HG03469 (cell line): ENCODE measurements at regions not wholly inside any gene's neighbourhood (a gene's known extent, or its start where the extent isn't known, plus 50 kb on each side); places are given as distances from the start of the nearest gene placed in this dataset.
"Not testable (repeated sequence)": the region's sequence is repeated elsewhere in the genome, so short reads cannot be mapped to it uniquely, and the experiment has no call there.

Source experiments
- ATAC-seq: cut with Tn5 transposase; IDR thresholded peaks from one replicate; pipeline ENCODE4 v1.9.1; 2021; ENCODE audit warnings: mild to moderate bottlenecking, moderate library complexity, moderate number of reproducible peaks; ENCODE audit not compliant: unreplicated experiment

- not testable (repeated sequence) for ATAC-seq
Measured at GRCh38 chr22:48911067-48911466, 916.6 kb downstream of the BRD1 start.

- ATAC-seq, result no peak
Measured at GRCh38 chr22:48908547-48908946, 919.1 kb downstream of the BRD1 start.

- no peak for ATAC-seq
Measured at GRCh38 chr22:48907591-48907990, 920.1 kb downstream of the BRD1 start.

DNA sequence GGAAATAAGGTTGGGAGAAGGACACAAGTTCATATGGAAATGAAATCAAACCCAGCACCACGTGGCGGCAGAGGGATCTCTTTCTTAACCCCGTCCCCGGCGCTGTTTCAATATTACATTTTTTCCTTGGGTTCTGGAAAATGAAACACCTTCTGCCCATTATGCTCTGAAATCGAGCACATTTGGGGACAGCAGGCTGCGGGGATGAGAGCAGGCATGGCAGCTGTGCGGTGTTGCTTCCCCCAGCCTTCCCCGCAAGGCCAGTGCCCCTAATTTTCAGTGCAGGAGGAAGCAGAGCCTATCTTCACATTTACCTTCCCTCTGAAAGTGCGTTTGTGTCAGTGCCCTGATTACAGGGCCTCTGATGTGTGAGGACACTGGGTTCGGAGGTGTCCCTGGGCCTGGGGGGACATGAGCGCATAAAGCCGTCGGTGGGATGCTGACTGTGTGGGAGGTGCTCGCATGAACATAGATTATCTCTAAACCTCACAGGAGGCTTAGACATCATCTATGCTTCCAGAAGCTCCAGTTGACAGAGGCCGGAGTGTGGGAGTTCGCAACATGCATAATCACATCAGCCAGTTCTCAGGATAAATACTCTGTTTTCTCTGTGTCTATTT is 921.3 kb downstream of the BRD1 start:
- no peak for ATAC-seq

GRCh38 chr22:48905206-48905975 is 922.3 kb downstream of the BRD1 start:
- ATAC-seq, result no peak

GRCh38 chr22:48902983-48903650 is 924.6 kb downstream of the BRD1 start:
- ATAC-seq, result no peak

DNA sequence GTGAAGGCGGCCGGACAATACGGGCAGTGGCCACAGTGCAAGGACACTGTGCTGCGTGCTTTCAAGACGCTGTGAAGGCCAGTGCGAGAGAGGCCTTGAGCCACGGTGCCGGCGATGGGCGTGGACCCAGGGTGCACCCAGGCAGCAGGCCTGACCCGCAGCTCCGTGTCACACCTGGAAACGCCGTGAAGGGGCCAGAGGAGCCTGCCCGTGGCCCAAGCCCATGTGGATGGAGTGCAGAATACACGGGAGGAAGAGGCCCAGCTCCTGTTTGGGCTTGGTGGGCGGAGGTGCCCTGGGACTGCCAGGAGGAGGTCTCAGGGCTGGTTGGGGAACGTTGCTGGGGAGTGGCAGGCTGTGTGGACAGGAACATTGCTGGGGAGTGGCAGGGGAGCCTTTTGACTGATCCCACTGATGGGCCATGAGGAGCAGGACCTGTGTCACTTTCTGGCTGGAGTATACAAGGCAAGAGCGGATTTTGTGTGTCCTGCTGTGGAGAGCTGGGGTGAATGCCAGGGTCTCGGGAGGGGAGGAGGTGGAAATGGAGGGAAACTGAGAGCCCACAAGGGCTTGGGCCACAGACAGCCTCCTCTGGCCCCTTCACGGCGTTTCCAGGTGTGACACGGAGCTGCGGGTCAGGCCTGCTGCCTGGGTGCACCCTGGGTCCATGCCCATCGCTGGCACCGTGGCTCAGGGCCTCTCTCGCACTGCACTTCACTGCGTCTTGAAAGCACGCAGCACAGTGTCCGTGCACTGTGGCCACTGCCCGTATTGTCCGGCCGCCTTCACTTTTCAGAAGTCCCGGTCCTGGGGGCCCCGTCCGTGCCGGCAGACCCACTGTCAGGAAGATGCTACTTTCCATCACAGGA is 925.4 kb downstream of the BRD1 start:
- ATAC-seq, result no peak

GRCh38 chr22:48901324-48901723 is 926.3 kb downstream of the BRD1 start:
- no peak for ATAC-seq

DNA sequence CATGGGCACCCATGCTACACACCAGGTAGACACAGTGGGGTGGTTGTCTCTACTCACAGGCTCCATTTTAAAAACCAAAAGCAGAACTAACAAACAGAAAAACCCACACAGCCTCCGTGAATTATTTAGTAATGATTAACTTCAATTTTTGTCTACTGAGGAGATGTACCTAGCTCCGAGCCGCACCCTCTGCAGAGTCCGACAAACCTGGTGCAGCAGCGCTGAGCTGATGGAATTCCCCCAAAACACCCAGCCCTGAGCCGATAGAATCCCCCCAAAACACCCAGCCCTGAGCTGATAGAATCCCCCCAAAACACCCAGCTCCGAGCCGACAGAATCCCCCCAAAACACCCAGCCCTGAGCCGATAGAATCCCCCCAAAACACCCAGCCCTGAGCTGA is 927.0 kb downstream of the BRD1 start:
- ATAC-seq, result no peak

DNA sequence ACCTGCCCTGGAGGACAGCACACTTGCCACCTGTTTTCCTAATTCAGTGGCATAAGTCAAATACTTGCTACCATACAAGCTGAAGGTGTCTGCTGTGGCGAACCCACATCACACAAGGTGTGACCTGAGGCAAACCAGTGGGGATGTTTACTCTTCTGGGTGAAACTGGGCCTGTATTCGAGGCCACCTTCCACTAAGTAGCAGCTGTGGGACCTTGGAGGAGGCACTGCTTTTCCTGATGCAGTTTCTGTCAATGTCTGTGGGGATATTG is 927.4 kb downstream of the BRD1 start:
- ATAC-seq, result no peak

GRCh38 chr22:48899523-48900326 is 927.9 kb downstream of the BRD1 start:
- ATAC-seq, result no peak

DNA sequence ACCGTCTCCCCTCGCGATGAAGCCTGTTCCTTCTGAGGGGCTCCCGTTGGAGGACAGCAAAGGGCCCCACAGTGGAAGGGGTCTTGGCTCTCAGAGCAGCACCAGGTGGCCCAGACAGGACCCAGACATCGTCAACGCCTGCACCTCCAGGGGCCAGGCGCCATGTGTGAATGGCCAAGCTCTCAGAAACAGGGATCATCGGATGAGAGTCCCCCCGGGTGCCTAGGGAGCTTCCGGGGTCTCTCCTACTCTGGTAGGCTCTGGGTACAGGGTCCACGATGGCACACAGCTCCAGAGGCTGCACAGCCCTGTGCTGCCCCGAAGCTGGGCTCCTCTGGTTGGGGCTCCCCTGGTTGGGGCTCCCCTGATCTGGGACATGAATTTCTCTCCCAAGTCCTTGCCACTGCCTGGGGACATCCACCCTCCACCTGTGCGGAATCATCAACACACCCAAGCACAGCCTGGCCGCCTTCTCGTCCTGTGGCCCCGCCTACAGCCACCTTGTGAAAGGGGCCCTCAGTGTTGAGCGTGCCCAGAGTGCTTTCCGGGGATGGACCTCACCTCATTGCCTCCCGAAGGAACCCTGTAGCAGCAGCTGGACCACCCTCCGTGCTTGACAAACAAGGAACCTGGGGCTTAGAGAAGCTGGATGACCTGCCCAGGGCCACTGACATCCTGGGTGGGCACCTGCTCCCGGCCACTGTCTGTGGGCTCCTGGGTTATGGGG is 929.0 kb downstream of the BRD1 start:
- ATAC-seq, result no peak

DNA sequence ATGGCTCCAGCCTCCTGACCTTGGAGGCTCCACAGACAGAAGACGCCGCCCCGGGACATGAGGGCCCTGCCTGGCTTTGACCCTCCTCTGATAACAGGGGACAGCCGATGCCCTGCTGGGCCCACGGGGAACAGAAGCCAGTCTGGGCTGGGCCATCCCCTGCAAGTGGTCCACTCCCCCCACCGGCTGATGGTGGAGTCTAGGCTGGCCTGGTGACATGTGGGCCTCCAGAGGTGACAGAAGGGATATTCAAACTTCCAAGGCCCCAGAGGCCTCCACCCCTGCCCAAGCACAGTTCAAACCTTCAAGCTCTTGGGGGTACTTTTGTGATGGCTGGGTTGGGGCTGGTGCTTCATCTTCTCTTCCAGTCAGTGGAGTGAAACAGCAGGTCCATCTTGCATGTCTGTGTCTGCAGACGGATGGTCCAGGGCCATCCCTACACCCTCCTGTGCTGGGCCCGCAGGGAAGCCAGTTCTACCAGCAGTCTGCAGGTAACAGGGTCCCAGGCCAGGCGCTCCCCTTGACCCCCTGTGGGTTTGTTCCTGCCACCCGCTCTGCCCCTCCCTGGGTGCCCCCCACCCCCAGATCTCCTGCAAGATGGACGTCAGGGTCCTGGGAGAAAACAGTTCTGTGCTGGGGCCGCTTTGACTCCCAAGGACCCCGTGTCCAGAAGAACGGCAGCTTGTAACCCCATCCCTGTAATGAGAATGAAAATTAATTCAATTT is 929.9 kb downstream of the BRD1 start:
- ATAC-seq, result no peak

- ATAC-seq, result no peak
Measured at GRCh38 chr22:48896766-48897644, 930.7 kb downstream of the BRD1 start.

DNA sequence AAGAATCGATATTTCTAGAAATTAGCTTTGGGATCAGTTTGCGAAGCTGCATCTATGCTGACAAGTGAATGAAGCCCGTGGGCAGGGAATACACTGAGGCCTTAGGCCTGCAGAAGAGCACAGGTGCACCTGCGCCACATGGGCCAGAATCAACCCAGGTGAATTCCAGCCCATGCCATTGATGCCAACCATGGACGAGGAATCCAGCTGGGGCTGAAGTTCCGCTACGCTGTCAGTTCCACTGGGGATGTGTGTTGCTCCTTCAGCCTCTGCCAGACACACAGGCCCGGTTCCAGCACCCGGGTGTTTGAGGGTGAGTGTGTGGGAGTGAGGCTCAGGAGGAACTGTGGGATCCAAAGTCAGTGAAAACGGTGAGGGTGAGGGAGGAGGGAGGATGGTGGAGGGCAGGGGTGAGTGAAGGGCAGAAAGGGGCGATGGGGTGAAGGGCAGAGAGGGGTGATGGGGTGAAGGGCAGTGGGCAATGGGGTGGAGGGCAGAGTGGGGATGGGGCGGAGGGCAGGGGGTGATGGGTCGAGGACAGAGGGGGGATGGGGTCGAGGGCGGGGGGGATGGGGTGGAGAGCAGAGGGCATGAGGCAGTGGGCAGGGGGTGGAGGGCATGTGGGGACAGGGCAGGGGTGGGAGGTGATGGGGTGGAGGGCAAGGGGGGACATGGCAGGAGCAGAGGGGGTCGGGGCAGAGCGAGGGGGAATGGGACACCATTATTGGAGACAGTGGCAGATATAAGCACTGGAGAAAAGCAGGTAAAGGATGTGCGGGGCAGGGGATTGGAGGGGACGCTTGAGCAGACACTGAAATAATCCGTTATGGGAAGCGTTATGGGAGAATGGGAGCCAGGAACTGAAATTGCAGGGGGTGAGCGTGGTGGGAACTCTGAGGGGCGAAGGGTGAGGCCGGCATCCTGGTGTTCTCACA is 931.6 kb downstream of the BRD1 start:
- no peak for ATAC-seq

DNA sequence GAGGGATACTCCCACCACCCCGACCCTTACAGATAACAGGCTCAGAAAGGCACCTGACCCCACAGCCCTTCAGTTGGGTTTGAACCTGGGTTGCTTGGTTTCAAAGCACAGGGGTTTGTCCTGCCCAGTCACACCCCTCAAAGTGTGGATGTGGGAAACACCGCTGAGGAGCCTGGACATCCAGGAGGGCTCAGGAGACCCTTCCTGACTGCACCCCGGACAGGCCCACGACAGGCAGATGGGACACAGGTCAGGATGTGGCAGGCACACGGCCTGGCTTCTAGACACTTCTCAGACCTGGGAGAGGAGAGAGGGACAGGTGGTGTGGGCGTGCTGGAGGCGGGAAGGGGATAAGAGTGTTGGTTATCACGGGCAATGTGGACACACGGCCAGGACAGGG is 932.3 kb downstream of the BRD1 start:
- no peak for ATAC-seq

DNA sequence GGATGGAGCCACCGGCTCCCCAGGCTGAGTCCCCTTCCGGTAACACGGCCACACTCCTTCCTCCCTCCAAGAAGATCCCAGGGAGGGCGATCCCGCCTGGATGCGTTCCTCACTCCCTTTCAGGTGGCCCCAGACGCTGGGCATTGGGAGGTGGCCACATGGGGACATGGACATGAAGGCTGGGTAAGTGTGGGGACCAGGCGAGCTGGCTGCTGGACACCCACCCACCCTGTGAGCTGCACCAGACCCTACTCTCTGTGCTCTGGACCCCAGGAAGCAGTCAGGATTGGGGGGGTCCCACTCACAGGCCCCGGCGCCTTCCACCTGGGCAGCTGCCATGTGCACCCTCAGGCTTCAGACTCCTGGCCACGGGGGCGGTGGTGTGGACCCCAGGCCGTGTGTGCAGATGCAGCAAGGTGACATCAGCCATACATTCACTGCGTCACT is 932.8 kb downstream of the BRD1 start:
- ATAC-seq, result no peak
